8988T (cell line): ENCODE measurements at regions not wholly inside any gene's neighbourhood (a gene's known extent, or its start where the extent isn't known, plus 50 kb on each side); places are given as distances from the start of the nearest gene placed in this dataset.

Experiments used
- DNase-seq: peaks from one replicate; pipeline ENCODE4 v3.0.0; 2011

- no peak for DNase-seq
These were observed 573.4 kb downstream of the EFNB2 start for GRCh38 chr13:105962080-105962479.

- DNase-seq: no peak
These were observed 574.0 kb downstream of the EFNB2 start for GRCh38 chr13:105961438-105961837.

- DNase-seq: no peak
These were observed 575.1 kb downstream of the EFNB2 start for GRCh38 chr13:105960326-105960725.

- no peak for DNase-seq
These were observed 575.6 kb downstream of the EFNB2 start for GRCh38 chr13:105959876-105960275.

- no peak for DNase-seq
These were observed 577.6 kb downstream of the EFNB2 start for GRCh38 chr13:105957769-105958438.

- DNase-seq: no peak
These were observed 578.5 kb downstream of the EFNB2 start for GRCh38 chr13:105956921-105957320.

GRCh38 chr13:105952973-105953290 lies 582.5 kb downstream of the EFNB2 start:
- DNase-seq: no peak

- no peak for DNase-seq
These were observed 583.1 kb downstream of the EFNB2 start for GRCh38 chr13:105952233-105952972.

- no peak for DNase-seq
These were observed 587.3 kb downstream of the EFNB2 start for GRCh38 chr13:105948143-105948542.

- DNase-seq: no peak
These were observed 594.6 kb downstream of the EFNB2 start for GRCh38 chr13:105940882-105941281.

- DNase-seq: no peak
These were observed 598.0 kb downstream of the EFNB2 start for GRCh38 chr13:105937451-105937850.

- no peak for DNase-seq
These were observed 598.6 kb downstream of the EFNB2 start for GRCh38 chr13:105936816-105937215.

- DNase-seq: no peak
These were observed 606.0 kb downstream of the EFNB2 start for GRCh38 chr13:105929505-105929904.

- no peak for DNase-seq
These were observed 606.6 kb downstream of the EFNB2 start for GRCh38 chr13:105928901-105929300.

- DNase-seq: no peak
These were observed 607.4 kb downstream of the EFNB2 start for GRCh38 chr13:105928048-105928447.

- no peak for DNase-seq
These were observed 610.0 kb downstream of the EFNB2 start for GRCh38 chr13:105925496-105925895.

- no peak for DNase-seq
These were observed 613.8 kb downstream of the EFNB2 start for GRCh38 chr13:105921711-105922110.

GRCh38 chr13:105920370-105920769 lies 615.1 kb downstream of the EFNB2 start:
- DNase-seq: no peak

GRCh38 chr13:105918842-105919741 lies 616.4 kb downstream of the EFNB2 start:
- DNase-seq: peak; percentile 10

GRCh38 chr13:105915146-105915850 lies 620.2 kb downstream of the EFNB2 start:
- no peak for DNase-seq

GRCh38 chr13:105914291-105915036 lies 621.0 kb downstream of the EFNB2 start:
- no peak for DNase-seq

GRCh38 chr13:105908586-105908985 lies 626.9 kb downstream of the EFNB2 start:
- DNase-seq: no peak
